ENCODE measurements at regions not wholly inside any gene's neighbourhood (a gene's known extent, or its start where the extent isn't known, plus 50 kb on each side); places are given as distances from the start of the nearest gene placed in this dataset.

GRCh38 chr4:81626851-81627250, 155.1 kb upstream of the RASGEF1B start:
- TF ChIP-seq CTCF (IDR thresholded peaks at IDR 0.05; ENCODE audit: low read length) = no peak
- TF ChIP-seq EZH2 (IDR thresholded peaks at IDR 0.05; ENCODE audit: borderline replicate concordance, low read length) = no peak

All from OCI-LY1 (cell line).